ENCODE measurements at regions not wholly inside any gene's neighbourhood (a gene's known extent, or its start where the extent isn't known, plus 50 kb on each side); places are given as distances from the start of the nearest gene placed in this dataset.

- no peak for TF ChIP-seq TAF1 (IDR thresholded peaks at IDR 0.05; ENCODE audit: low read depth)
- no peak for TF ChIP-seq REST (IDR thresholded peaks at IDR 0.05; ENCODE audit: low read depth)
- no peak for TF ChIP-seq YY1 (IDR thresholded peaks at IDR 0.05; ENCODE audit: low read depth)
- TF ChIP-seq MAX (IDR thresholded peaks at IDR 0.05), result no peak
- TF ChIP-seq EGR1 (IDR thresholded peaks at IDR 0.05), result no peak
- TF ChIP-seq EP300 (IDR thresholded peaks at IDR 0.05; ENCODE audit: borderline replicate concordance), result no peak
- no peak for TF ChIP-seq USF1 (IDR thresholded peaks at IDR 0.05)
- TF ChIP-seq NFIC (IDR thresholded peaks at IDR 0.05), result no peak
- TF ChIP-seq RAD21 (IDR thresholded peaks at IDR 0.05; ENCODE audit: low read depth), result no peak
- TF ChIP-seq TCF12 (IDR thresholded peaks at IDR 0.05; ENCODE audit: low read depth), result no peak
- TF ChIP-seq CREB1 (IDR thresholded peaks at IDR 0.05; ENCODE audit: low read depth), result no peak
- no peak for TF ChIP-seq FOXM1 (IDR thresholded peaks at IDR 0.05; ENCODE audit: borderline replicate concordance, low read depth)
- TF ChIP-seq CEBPB (IDR thresholded peaks at IDR 0.05), result no peak
- no peak for TF ChIP-seq ZBTB7A (IDR thresholded peaks at IDR 0.05; ENCODE audit: low read depth)
These were observed 444.6 kb downstream of the NUF2 start for GRCh38 chr1:163766257-163766918.
